Pulmonary artery endothelial cell (primary cell): ENCODE measurements at regions not wholly inside any gene's neighbourhood (a gene's known extent, or its start where the extent isn't known, plus 50 kb on each side); places are given as distances from the start of the nearest gene placed in this dataset.

Experiments used
- DNase-seq: peaks from one replicate; pipeline ENCODE4 v3.0.0-alpha.2; 2011; ENCODE audit warnings: low read depth, low spot score

DNA sequence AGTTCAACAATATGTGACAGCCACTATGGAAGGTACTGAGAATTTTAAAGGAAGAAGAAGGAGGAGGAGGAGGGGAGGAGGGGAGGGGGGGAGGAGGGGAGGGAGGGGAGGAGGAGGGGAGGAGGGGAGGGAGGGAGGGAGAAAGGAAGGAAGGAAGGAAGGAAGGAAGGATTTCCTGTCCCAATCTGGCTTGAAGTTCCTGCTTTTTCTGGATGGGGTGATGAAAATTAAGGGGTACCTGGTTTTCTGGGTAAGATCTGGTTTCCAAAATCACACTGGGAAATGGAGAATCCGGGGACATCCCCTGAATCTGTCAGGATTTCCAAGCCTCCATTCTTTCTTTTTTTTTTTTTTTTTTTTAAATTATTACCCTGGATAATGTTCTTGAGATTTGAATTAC lies 271.8 kb downstream of the MTX2 start:
- no peak for DNase-seq

DNA sequence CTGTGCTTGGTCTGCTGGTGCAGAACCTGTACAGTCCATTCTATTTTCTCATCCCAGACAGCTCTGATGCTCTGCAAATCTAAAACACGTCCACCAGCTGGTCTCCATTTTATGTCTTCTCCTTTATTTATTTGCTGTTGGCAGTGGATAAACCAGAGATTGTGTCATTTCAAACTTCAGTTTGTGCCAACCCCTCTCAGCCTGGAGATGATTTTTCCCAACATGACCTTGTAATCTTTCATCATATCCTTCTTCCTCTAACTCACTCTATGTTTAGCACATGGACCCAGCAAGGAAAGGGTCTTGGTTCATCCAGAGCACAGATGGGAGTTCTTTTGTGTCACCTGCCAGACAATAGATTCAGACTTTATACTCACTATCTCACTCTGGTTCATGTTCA lies 273.2 kb downstream of the MTX2 start:
- DNase-seq, result no peak

DNA sequence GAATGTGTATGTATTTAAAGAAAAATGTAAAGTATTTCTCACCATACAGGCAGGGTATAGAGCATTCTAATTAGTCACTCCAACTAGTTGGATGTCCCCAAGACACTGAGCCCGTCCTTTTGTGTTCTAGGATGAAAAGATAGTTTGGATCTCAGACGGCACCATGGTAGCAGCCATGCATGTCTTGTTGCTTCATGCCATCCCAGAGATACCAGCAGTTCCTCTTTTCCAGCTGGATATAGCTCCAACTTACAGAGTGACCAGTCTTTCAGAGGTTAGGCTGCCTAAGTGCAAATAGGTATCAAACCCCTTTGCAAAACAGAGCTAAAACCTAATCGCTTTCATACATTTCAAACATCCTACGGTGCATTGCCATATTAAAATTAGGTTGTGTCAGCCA lies 275.3 kb downstream of the MTX2 start:
- no peak for DNase-seq

DNA sequence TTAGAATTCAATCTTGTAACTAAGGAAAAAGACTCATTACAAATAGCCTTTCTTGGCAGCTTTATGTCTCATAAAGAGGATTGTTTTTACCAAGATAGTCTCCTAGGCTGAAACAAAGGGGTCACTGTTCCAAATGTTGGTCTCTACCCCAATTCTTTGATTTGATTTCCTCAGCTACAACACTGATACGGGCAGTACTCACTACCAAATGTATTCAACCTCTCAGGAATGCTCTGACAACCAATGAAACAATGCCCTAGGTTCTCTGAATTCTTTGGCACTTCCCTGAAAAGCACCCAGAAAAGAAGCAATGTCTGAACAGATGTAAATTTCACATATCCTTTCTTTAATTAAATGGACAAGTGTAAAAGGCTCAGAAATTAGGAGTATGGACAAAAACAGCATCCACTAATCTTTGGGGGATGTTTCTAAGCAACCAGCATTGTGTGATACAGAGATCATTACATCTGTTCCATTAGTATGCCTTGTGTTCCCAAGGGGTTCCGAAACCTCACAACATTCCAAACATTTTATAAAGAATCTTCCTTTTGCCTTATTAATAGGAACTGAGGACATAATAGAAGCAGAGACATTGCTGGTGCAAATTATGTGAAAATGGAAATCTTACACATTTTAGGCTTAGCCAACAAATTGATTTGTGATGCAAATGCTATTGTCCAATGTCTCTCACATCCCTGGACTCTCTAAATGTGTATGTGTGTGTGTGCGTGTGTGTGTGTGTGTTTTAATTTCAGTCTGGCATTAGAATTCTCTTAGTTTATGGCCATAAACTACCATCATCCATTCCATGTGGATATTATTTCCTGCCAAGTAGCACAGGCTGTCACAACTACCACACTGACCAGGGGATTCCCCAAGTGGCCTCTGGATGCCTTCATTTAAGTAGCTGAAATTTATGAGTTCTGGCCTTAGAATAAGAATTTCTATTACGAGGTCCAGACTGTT lies 276.0 kb downstream of the MTX2 start:
- no peak for DNase-seq

DNA sequence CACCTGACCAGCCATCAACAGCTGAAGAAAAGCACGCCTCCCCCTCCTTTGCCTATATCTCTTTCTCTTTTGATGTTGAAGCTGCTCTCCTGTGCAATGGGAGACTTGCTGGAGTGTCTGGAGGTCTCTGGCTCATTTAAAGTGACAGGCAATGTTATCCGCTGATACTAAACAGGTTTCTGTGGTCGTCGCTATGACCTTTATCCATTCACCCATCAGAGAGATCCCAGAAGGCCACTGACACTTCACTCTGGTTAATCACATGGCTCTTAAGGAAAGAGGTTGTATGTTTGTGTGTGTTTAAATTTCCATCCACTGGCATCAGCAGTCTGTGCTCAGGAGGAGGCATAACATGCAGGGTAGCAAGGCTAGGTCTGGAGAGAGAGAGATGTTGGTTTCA lies 277.3 kb downstream of the MTX2 start:
- no peak for DNase-seq

DNA sequence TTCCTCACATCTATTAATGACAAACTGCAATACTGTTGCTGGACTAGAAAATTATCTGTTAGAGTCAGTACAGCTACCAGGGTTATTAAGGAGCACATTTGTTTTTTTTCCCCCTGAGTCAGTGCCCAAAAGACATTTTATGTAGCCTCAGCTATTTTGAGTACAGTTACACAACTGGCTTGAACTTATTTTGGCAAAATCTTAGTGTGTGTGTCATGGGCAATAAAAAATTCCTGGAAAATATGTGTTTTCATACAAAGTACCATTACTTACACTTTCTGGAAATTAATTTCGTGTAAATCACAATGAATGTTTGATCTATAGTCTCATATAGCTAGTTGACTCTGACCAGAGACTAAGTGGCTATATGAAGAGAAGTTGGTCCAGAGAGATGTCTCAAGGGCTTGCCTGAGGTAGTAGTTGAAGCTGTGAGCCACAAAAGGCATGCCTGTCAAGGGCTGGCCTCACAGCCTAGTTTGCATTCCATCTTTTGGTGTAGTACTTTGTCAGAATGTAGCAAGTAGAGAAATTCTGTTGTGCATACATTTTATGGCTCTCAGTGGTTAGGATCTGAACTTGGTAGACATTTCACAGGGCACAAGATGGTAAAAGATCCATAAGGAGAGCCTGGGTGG lies 283.4 kb downstream of the MTX2 start:
- no peak for DNase-seq

DNA sequence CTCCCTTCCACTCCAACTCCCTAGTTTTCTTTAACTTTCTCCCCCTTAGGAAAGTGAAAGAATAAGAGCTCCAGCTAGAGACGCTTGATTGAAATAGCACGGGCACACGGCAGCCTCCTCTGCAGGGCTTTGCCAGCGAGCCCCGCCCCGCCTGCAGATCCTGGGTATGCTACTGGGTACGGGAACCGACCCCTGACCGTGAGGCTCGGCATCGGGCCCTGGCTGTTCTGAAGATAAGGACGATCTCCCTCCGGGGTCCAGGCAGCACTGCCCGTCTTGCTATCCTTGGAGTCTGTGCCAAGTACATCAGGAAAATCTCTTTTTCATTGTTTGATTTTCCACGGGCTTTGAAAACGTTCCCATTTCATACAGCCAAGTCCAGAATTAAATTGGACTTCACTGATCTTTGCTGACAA lies 284.5 kb downstream of the MTX2 start:
- peak; percentile 17 for DNase-seq

DNA sequence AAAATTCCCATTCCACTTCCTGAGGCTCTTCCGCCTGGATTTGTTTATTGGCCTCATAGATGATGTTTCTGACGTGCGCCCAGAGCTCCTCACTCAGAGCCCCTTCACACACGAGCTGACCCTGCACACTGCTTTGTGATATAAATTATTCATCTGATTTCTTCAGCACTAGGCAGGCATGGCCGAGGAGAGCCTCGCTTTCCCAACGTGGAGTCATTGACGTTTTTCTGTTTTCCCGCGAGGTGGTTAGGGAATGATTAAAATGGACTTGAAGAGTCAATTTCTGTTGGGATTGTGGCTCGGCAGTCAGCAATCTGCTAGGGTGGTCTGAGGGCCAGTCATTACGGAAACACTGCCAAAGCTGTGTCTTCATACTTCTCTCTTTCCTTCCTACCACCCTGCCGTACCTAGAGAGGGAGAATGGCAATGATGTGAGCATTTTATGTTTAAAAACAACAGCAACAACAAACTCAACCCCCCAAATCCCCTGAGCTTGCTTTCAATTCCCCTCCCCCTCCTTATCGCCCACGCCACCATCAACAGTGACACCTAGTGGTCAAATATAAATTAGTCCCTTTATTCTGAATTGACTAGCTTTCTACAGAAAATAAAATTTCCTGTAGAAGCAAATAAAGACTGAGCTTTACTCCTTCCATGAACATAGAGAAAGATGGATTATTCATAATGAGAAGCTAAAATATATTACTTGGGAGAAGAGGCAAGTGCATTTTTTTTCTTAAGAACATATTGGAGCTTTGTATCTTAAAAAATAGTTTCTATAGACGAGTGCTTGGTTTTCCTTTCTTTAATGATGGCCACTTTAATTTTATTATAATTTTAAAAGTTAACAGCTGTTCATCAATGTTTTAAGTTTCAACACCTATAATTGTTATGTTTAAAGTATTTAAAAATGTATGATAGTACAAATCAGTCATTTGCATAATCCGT lies 285.1 kb downstream of the MTX2 start:
- DNase-seq, result peak; percentile 15

DNA sequence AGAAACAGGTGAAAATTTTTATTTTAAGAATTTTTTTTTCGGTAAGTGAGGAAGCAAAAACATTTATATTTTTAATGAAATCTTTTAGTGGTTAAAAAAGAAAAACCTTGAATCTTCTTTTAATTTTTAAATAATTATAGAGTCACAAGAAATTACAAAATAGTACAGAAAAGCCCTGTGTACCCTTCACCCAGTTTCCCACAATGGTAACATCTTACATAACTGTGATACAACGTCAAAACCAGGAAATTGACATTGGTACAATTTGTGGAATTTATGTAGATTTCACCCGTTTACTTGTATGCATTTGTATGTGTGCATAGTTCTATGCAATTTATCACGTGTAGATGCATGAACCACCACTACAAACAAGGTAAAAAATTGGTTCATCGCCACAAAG lies 285.9 kb downstream of the MTX2 start:
- no peak for DNase-seq

DNA sequence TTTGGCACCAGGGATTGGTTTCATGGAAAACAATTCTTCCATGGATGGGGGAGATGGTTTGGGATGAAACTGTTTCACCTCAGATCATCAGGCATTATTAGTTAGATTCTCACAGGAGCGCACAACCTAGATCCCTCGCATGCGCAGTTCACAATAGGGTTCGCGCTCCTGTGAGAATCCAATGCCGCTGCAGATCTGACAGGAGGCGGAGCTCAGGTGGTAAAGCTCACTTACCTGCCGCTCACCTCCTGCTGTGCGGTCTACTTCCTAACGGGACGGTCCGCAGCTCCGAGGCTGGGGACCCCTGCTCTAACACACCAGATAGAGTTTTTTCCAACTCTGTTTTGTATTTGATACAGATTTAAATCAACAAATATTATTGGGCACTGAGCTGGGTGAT lies 286.5 kb downstream of the MTX2 start:
- DNase-seq, result no peak

DNA sequence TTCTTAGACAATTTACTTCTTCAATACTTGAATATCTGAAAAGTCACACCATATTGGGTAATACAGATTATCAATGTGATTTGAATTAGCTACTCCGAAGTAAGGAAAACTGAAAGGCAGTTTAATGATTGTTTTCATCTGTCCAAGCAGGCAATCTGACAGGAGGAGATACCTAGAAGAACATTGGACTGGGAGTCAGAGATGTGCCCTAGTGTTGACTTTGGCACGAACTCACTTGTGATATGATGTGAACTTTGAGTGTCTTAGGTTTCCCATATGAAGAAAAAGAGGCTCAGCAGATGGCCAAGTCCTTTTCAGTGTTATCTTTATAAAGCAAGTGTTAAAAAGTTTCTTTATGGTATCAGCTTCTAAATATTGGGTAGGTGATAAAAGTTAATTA lies 287.1 kb downstream of the MTX2 start:
- no peak for DNase-seq

DNA sequence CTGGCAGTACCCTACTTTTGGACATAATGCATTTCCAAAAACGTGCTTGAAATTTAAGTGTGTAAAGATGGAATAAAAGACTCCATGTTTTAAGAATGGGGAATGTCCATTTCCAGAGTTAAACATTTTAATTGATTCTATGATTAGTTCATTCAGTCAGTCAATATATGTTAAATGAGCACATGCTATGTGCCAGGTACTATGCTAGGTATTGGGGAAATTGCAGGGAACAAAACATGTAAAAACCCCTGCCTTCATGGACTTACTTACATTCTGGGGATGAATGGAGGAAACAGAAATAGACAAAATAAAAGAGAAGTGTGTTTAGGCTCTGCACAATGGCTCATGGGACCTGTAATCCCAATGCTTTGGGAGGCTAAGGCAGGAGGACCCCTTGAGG lies 288.6 kb downstream of the MTX2 start:
- DNase-seq, result no peak

DNA sequence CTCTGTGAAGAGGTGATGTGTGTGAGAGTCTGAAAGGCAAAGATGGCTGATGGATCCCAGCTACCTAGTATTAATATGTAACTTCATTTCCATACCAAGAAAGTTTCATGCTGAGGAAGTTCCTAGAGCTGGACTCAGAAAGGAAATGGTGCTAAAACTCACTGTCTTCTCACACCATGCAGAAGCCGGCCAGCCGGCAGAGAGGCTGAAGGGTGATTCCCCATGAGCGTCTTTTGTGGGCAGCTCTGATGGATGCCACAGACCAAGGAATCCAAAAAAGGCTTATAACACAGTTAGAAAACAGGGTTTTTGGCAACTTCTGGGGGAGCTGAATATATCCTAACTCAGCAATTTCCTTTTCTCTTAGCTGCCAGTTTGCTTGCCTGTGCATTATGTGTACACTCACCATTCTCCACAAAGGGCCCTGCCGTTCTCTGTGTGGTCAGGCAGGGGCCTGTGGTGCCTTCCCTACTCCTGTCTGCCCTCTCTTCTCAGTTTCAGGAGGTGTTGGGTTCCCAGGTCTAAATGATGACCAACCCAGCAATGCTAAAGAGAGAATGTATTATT lies 289.4 kb downstream of the MTX2 start:
- DNase-seq, result no peak

DNA sequence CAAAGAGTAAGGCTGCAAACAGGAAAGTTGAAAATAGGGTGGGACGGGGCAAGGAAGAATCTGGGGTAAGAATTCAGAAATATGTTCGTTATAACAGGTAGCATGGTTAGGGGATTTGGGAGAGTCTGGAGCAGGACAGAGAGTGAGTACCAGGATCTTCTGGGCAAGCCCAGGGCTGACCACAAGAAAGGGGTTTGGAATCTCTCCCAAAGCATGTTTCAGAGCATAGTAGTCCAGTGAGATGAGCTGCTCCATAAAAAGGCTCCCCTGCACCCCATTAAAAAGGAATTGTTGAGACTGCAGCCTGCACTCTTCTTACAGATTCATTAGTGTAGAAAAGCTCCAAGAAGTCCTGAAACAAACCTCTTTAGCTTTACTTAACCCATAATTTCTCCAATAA lies 291.1 kb downstream of the MTX2 start:
- no peak for DNase-seq

DNA sequence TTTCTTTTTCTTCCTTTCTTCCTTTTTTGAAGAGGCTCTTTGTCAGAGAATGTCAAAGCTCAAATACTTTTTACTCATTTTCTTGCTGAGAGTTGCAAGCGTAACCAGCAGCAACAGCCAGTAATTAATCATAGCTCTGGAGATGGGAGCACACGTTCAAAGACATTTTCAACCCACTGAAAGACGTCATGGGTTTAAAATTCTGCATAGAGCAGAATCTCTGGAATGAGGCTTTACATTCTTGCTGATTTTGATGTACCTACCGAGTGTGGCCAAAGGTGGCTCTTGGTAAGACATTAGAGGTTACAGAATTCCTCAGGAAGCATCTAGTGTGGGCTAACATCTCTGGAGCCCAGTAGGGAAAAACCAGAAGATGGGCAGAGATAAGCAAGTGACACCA lies 292.5 kb downstream of the MTX2 start:
- no peak for DNase-seq

DNA sequence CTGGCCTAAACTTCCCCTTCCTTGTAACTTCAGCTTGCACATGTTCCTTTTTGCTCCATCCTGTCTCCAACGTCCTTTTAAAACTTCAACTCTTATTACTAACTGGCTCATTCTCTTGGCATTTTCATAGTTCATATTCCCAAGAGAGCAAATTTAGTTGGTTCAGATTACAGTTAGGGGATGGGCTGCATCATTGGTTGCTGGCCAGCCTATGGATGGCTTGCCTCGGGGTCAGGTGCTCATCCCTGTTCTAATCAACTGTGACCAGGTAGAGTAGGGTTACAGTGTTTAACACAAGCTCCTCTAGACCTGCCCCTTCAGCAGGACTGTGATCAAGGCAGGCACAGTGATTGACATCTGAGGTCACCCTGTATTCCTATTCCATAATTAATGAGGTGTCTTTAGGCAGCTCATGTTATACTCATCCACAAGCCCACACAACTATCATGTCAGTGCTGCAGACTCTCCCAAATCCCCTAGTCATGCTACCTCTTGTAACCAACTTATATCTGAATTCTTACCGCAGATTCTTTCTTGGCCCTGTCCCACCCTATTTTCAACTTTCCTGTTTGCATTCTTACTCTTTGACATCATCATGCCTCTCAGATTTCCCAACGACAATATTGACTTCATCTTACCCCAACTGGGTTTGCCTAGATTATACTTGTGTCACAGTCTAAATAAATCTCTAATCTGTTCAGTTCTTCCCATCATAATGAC lies 293.3 kb downstream of the MTX2 start:
- DNase-seq, result no peak

DNA sequence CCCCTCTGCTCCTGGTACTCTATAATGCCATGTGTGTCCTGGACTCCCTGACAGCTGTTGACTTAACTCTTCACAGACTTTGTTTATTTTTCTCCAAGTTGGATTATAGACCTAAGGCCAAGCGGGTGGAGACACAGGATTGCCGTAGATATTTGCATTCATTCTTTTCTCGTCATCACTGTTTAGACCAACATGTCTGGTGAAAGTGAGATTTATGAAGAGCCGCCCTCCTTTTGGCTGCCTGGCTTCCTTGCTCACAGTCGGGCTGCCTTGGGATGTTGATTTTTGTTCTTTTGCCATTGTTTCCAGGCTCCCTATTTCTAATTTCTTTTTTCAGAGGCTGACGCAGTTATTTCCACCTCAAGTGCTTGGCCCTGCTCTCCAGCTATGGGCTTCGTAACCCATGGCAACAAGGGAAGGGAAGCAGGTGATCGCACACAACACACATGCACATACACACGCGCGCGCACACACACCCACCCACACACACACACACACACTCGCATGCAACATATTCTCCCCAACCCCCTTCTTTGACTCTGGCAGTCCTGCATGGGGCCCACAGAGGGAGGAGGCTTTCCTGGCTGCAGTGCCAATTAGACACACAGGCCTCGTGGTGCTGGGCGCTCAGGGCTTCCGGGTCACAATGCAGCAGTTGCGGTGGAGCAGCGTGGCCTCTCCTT lies 296.5 kb downstream of the MTX2 start:
- peak; percentile 75 for DNase-seq

DNA sequence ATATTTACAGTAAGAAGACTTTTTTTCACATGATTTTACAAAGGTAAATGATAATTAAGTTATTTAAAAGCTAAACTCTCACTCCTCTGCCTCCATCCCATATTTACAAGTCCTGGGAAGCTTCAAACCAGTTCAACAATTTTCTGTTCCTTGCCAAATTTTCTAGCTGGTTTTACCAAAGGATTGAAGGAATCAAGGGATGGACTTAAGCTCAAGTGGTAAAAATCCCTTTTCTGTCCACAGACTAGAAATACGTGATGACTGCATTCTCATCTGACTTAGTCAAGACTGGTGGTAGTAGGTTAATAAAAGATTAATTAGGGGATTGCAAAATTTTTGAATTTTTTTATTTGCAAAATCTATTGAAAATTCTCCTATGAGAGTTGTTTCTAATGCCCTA lies 297.3 kb downstream of the MTX2 start:
- no peak for DNase-seq

DNA sequence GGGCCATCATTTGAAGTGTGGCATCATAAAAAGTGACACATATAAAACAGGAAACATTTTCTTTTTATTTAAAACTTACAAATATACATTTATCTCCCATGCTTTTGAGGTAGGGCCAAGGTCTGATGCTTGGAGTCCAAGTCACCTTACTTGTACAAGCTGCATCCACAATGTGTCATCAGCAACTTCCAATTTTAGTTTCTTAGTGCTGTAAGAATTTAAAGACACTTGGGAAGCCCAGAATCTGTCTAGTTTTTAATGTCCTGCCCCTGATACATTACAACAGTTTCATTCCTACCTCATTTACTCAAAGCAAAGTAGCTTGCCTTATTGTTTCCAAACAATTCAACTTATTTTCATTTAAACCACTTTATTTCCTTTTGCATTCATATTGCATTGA lies 297.7 kb downstream of the MTX2 start:
- no peak for DNase-seq

DNA sequence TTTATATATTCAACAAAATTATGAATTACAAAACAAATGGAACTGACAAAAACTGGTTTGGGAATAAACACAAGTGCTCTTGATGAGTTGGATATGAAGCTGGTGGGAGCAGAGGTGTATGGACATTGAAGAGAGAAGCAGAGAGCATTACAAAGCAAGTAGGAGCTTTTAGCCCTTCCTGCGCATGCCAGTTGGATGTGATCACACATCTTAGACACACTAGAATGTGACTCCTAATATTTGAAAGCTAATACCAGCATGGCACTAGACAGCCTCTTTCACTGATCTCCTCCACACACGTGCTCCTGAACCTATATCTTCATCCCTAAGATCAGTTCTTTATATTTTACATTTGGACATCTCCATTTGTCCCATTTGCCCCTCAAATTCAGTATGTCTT lies 298.1 kb downstream of the MTX2 start:
- no peak for DNase-seq
